ENCODE measurements at regions not wholly inside any gene's neighbourhood (a gene's known extent, or its start where the extent isn't known, plus 50 kb on each side); places are given as distances from the start of the nearest gene placed in this dataset.

DNA sequence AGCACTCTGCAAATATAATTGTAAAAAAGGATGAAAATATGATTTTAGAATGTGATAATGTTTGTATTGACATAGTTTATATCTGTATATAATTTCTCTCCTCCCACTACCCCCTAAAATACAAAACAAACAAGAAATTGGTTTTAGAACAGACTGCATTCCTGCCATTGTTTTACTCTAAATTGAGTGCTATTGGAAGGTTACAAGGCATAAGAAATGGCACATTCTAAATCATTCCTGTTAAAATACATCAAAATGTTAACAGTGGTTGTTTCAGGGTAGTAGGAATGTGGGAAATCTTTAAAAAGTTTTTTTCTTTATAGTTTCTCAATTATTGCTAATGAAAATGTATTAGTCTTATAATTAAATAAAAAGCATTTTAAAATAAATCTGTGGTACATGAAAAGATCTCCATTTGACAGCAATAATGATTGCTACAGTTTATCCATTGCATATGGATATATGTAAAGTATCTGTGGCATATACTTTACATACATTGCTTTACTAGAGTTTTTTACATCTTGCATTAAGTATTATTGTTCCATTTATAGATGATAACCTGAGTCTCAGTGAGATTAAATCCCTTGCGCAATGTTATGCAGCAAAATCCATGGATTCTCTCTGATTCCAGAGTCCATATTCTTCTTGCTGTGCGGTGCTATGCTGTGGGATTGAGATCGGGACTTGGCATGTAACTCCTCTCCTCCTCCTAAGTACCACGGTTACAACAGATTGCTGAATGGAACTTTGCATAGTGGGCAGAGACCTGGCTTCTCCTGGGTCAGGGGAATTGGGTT lies 319.8 kb downstream of the LMO4 start:
- Histone ChIP-seq H3K9ac (ENCODE audit: low read length) (no peak overlapping the region), H3K4me3 (ENCODE audit: low read depth, low read length, poor library complexity, severe bottlenecking) (no peak overlapping the region), H3K4me1 (ENCODE audit: insufficient read depth, low read length, severe bottlenecking) (peaks cover 6% of the 10 kb centered on the region), H4K20me1 (ENCODE audit: insufficient read depth, low read length) (no peaks in the 10 kb centered on the region), H3F3A (ENCODE audit: insufficient read depth, low read length) (no peaks in the 10 kb centered on the region), H3K27ac (ENCODE audit: low read depth, low read length, poor library complexity, severe bottlenecking) (no peak overlapping the region), H3K36me3 (ENCODE audit: insufficient read depth, low read length) (no peaks in the 10 kb centered on the region), H3K79me2 (ENCODE audit: insufficient read depth, low read length) (no peaks in the 10 kb centered on the region), H3K4me2 (ENCODE audit: low read length) (no peak overlapping the region), H3K9me2 (ENCODE audit: low read depth, low read length) (no peaks in the 10 kb centered on the region), H2AFZ (ENCODE audit: low read length) (no peak overlapping the region), H3K9me3 (ENCODE audit: low read length) (no peaks in the 10 kb centered on the region), H3K27me3 (ENCODE audit: insufficient read depth, low read length) (no peaks in the 10 kb centered on the region)
- TF ChIP-seq, protein P1, sequence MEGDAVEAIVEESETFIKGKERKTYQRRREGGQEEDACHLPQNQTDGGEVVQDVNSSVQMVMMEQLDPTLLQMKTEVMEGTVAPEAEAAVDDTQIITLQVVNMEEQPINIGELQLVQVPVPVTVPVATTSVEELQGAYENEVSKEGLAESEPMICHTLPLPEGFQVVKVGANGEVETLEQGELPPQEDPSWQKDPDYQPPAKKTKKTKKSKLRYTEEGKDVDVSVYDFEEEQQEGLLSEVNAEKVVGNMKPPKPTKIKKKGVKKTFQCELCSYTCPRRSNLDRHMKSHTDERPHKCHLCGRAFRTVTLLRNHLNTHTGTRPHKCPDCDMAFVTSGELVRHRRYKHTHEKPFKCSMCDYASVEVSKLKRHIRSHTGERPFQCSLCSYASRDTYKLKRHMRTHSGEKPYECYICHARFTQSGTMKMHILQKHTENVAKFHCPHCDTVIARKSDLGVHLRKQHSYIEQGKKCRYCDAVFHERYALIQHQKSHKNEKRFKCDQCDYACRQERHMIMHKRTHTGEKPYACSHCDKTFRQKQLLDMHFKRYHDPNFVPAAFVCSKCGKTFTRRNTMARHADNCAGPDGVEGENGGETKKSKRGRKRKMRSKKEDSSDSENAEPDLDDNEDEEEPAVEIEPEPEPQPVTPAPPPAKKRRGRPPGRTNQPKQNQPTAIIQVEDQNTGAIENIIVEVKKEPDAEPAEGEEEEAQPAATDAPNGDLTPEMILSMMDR (IDR thresholded peaks at IDR 0.05; ENCODE audit: low read length) = no peak
- TF ChIP-seq EZH2 (IDR thresholded peaks at IDR 0.05; ENCODE audit: borderline replicate concordance, low read length) = no peak

DNA sequence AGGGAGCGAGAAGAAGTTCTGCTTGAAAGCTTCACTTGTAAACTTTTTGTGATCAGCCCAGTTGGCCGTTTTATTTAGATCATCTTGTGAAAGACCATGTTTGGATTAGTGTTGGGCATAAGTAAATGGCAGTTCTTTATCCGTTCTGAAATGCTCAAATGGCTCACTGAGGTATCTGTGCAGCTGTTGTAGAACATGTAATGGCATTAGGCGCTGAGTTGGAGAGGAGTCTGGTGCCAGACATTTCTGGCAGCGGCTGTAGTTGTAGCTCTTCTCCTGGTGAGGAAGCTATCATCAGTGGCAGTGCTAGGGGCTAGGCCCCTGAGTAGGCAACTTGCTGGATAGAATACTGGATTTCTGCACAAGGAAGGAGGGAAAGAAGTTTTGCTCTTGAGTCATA lies 321.6 kb downstream of the LMO4 start:
- Histone ChIP-seq H3K27ac (ENCODE audit: low read depth, low read length, poor library complexity, severe bottlenecking) (no peak overlapping the region), H4K20me1 (ENCODE audit: insufficient read depth, low read length) (no peaks in the 10 kb centered on the region), H3K4me3 (ENCODE audit: low read depth, low read length, poor library complexity, severe bottlenecking) (no peak overlapping the region), H3K4me1 (ENCODE audit: insufficient read depth, low read length, severe bottlenecking) (no peaks in the 10 kb centered on the region), H3F3A (ENCODE audit: insufficient read depth, low read length) (no peaks in the 10 kb centered on the region), H3K79me2 (ENCODE audit: insufficient read depth, low read length) (no peaks in the 10 kb centered on the region), H3K9me2 (ENCODE audit: low read depth, low read length) (no peaks in the 10 kb centered on the region), H3K9ac (ENCODE audit: low read length) (no peak overlapping the region), H3K27me3 (ENCODE audit: insufficient read depth, low read length) (no peaks in the 10 kb centered on the region), H2AFZ (ENCODE audit: low read length) (no peak overlapping the region), H3K9me3 (ENCODE audit: low read length) (no peaks in the 10 kb centered on the region), H3K4me2 (ENCODE audit: low read length) (no peak overlapping the region), H3K36me3 (ENCODE audit: insufficient read depth, low read length) (no peaks in the 10 kb centered on the region)
- TF ChIP-seq, protein P1 (IDR thresholded peaks at IDR 0.05; ENCODE audit: low read length) = no peak
- TF ChIP-seq EZH2 (IDR thresholded peaks at IDR 0.05; ENCODE audit: borderline replicate concordance, low read length) = no peak

DNA sequence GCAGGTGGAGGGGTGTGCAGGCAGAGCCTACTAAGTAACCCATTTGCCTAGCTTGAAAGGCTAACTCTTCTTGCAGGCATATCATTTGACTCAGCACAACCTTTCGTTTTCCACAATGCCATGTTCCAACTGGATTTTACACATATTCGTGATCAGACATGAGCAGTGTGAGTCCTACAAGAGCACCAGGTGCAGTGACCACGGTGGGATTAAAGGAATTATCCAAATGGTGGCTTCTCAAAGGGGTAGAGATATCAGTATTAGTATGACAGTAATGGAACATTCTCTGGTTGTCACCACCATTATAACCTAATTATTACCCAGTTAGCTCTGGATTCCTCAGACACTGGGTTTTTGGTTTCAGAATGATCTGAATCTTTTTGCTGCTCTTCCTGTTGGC lies 323.5 kb downstream of the LMO4 start:
- H3K9me3 ChIP-seq (ENCODE audit: low read length) = no peaks in the 10 kb centered on the region
- no peaks in the 10 kb centered on the region for H4K20me1 ChIP-seq (ENCODE audit: insufficient read depth, low read length)
- H3K27me3 ChIP-seq (ENCODE audit: insufficient read depth, low read length) = no peaks in the 10 kb centered on the region
- H3K27ac ChIP-seq (ENCODE audit: low read depth, low read length, poor library complexity, severe bottlenecking) = no peak overlapping the region
- H2AFZ ChIP-seq (ENCODE audit: low read length) = no peak overlapping the region
- TF ChIP-seq, protein P1 (IDR thresholded peaks at IDR 0.05; ENCODE audit: low read length) = no peak
- TF ChIP-seq EZH2 (IDR thresholded peaks at IDR 0.05; ENCODE audit: borderline replicate concordance, low read length) = no peak
- no peak overlapping the region for H3K4me3 ChIP-seq (ENCODE audit: low read depth, low read length, poor library complexity, severe bottlenecking)
- H3K9me2 ChIP-seq (ENCODE audit: low read depth, low read length) = no peaks in the 10 kb centered on the region
- no peaks in the 10 kb centered on the region for H3K36me3 ChIP-seq (ENCODE audit: insufficient read depth, low read length)
- no peaks in the 10 kb centered on the region for H3F3A ChIP-seq (ENCODE audit: insufficient read depth, low read length)
- no peaks in the 10 kb centered on the region for H3K4me1 ChIP-seq (ENCODE audit: insufficient read depth, low read length, severe bottlenecking)
- H3K9ac ChIP-seq (ENCODE audit: low read length) = no peak overlapping the region
- H3K79me2 ChIP-seq (ENCODE audit: insufficient read depth, low read length) = no peaks in the 10 kb centered on the region
- no peak overlapping the region for H3K4me2 ChIP-seq (ENCODE audit: low read length)

Measured in OCI-LY1 (cell line).